Neural progenitor cell (in vitro differentiated cells): ENCODE measurements at regions not wholly inside any gene's neighbourhood (a gene's known extent, or its start where the extent isn't known, plus 50 kb on each side); places are given as distances from the start of the nearest gene placed in this dataset.

Source experiments
- DNase-seq: peaks from one replicate; pipeline ENCODE4 v3.0.0-alpha.2; 2016; ENCODE audit warnings: low spot score
- H2AFZ ChIP-seq: fragments of 200-600 bp; sonication (generic); replicated peaks from 2 replicates; pipeline ENCODE4 v1.6.1; 2016; ENCODE audit warnings: antibody characterized with exemption
- H3F3A ChIP-seq: fragments of 200-600 bp; sonication (generic); 2 replicates; pipeline ENCODE4 v1.6.1; 2016; ENCODE audit warnings: antibody characterized with exemption, low read depth
- H3K27ac ChIP-seq: fragments of 200-600 bp; sonication (generic); 2 replicates; pipeline ENCODE4 v1.5.1; 2016; ENCODE audit warnings: mild to moderate bottlenecking
- H3K27me3 ChIP-seq: fragments of 200-600 bp; sonication (generic); 2 replicates; pipeline ENCODE4 v1.6.1; 2016; ENCODE audit warnings: mild to moderate bottlenecking, moderate library complexity
- H3K36me3 ChIP-seq: fragments of 200-600 bp; sonication (generic); 2 replicates; pipeline ENCODE4 v1.5.1; 2016
- H3K4me1 ChIP-seq: fragments of 200-600 bp; sonication (generic); 2 replicates; pipeline ENCODE4 v1.6.1; 2016; ENCODE audit warnings: mixed run types
- H3K4me2 ChIP-seq: fragments of 200-600 bp; sonication (generic); 2 replicates; pipeline ENCODE4 v1.6.1; 2016
- H3K4me3 ChIP-seq: fragments of 200-600 bp; sonication (generic); 2 replicates; pipeline ENCODE4 v1.5.1; 2016
- H3K79me2 ChIP-seq: fragments of 200-600 bp; sonication (generic); 2 replicates; pipeline ENCODE4 v1.6.1; 2016; ENCODE audit warnings: low read depth
- H3K9ac ChIP-seq: fragments of 200-600 bp; sonication (generic); 2 replicates; pipeline ENCODE4 v1.6.1; 2016
- H3K9me3 ChIP-seq: fragments of 200-600 bp; sonication (generic); 2 replicates; pipeline ENCODE4 v1.5.1; 2016; ENCODE audit warnings: low read depth
- H4K20me1 ChIP-seq: fragments of 200-600 bp; sonication (generic); 2 replicates; pipeline ENCODE4 v1.6.1; 2016; ENCODE audit warnings: low read depth
- H3K27ac Mint-ChIP-seq: 3 replicates; pipeline ENCODE4 v1.8.0; 2021; ENCODE audit warnings: mixed read lengths
- H3K27me3 Mint-ChIP-seq: 2 replicates; pipeline ENCODE4 v1.8.0; 2022; ENCODE audit warnings: low read depth, mild to moderate bottlenecking, inconsistent platforms, moderate library complexity, mixed read lengths; ENCODE audit not compliant: insufficient read depth
- H3K36me3 Mint-ChIP-seq: 3 replicates; pipeline ENCODE4 v1.8.0; 2021; ENCODE audit warnings: mixed read lengths
- H3K4me1 Mint-ChIP-seq: 3 replicates; pipeline ENCODE4 v1.8.0; 2021; ENCODE audit warnings: mixed read lengths
- H3K4me3 Mint-ChIP-seq: 3 replicates; pipeline ENCODE4 v1.8.0; 2021; ENCODE audit warnings: mild to moderate bottlenecking, moderate library complexity, mixed read lengths
- H3K9me3 Mint-ChIP-seq: 3 replicates; pipeline ENCODE4 v1.8.0; 2020; ENCODE audit warnings: mixed read lengths
- CTCF ChIP-seq: fragments of 200-600 bp; sonication (generic); IDR thresholded peaks from 2 replicates; pipeline ENCODE4 v1.5.1; 2017; ENCODE audit warnings: antibody characterized with exemption, mild to moderate bottlenecking
- EZH2 ChIP-seq: fragments of 200-600 bp; sonication (generic); IDR thresholded peaks from 2 replicates; pipeline ENCODE4 v1.6.1; 2017; ENCODE audit warnings: antibody characterized with exemption, mild to moderate bottlenecking, moderate library complexity
- EZH2phosphoT487 ChIP-seq: fragments of 200-600 bp; sonication (generic); IDR thresholded peaks from 2 replicates; pipeline ENCODE4 v1.6.1; 2017; ENCODE audit warnings: antibody characterized with exemption

- H3K79me2 ChIP-seq, result no peaks in the 10 kb centered on the region
- H3K27ac ChIP-seq, result no peak overlapping the region
- no peak overlapping the region for H3K4me3 ChIP-seq
- Mint-ChIP-seq H3K9me3 (no peaks in the 10 kb centered on the region), H3K27ac (no peak overlapping the region), H3K4me3 (no peak overlapping the region), H3K36me3 (no peaks in the 10 kb centered on the region), H3K4me1 (no peaks in the 10 kb centered on the region), H3K27me3 (peaks cover 3% of the 10 kb centered on the region)
- no peaks in the 10 kb centered on the region for H3F3A ChIP-seq
- no peak overlapping the region for H2AFZ ChIP-seq
- no peak for TF ChIP-seq EZH2
- TF ChIP-seq EZH2phosphoT487, result no peak
- TF ChIP-seq CTCF, result no peak
- H3K4me1 ChIP-seq, result no peaks in the 10 kb centered on the region
- H3K9me3 ChIP-seq, result peaks cover 6% of the 10 kb centered on the region
- no peaks in the 10 kb centered on the region for H3K27me3 ChIP-seq
- no peak overlapping the region for H3K9ac ChIP-seq
- no peaks in the 10 kb centered on the region for H3K36me3 ChIP-seq
- no peak overlapping the region for H3K4me2 ChIP-seq
- no peak for DNase-seq
- no peaks in the 10 kb centered on the region for H4K20me1 ChIP-seq
Measured at GRCh38 chrX:25295466-25295865, 279.7 kb upstream of the ARX start.

GRCh38 chrX:25290132-25290531, 274.4 kb upstream of the ARX start:
- Histone ChIP-seq H3K36me3 (no peaks in the 10 kb centered on the region), H3K4me1 (no peaks in the 10 kb centered on the region), H4K20me1 (no peaks in the 10 kb centered on the region), H3K27ac (no peak overlapping the region), H3K79me2 (no peaks in the 10 kb centered on the region), H3F3A (no peaks in the 10 kb centered on the region), H3K27me3 (no peaks in the 10 kb centered on the region), H3K4me3 (no peak overlapping the region), H3K4me2 (no peak overlapping the region), H2AFZ (no peak overlapping the region), H3K9ac (no peak overlapping the region), H3K9me3 (peaks cover 6% of the 10 kb centered on the region)
- no peak for DNase-seq
- no peak overlapping the region for H3K4me3 Mint-ChIP-seq
- H3K27ac Mint-ChIP-seq, result no peak overlapping the region
- no peaks in the 10 kb centered on the region for H3K4me1 Mint-ChIP-seq
- no peaks in the 10 kb centered on the region for H3K9me3 Mint-ChIP-seq
- H3K27me3 Mint-ChIP-seq, result no peaks in the 10 kb centered on the region
- TF ChIP-seq CTCF, result no peak
- TF ChIP-seq EZH2, result no peak
- no peak for TF ChIP-seq EZH2phosphoT487
- H3K36me3 Mint-ChIP-seq, result no peaks in the 10 kb centered on the region

GRCh38 chrX:25288676-25289075, 272.9 kb upstream of the ARX start:
- TF ChIP-seq EZH2, result no peak
- TF ChIP-seq CTCF, result no peak
- no peak for TF ChIP-seq EZH2phosphoT487
- H3K36me3 Mint-ChIP-seq, result no peaks in the 10 kb centered on the region
- H3K27ac Mint-ChIP-seq, result no peak overlapping the region
- H3K9ac ChIP-seq, result no peak overlapping the region
- H3F3A ChIP-seq, result no peaks in the 10 kb centered on the region
- DNase-seq, result no peak
- no peak overlapping the region for H2AFZ ChIP-seq
- H3K27me3 Mint-ChIP-seq, result no peaks in the 10 kb centered on the region
- no peak overlapping the region for H3K27ac ChIP-seq
- H4K20me1 ChIP-seq, result no peaks in the 10 kb centered on the region
- no peaks in the 10 kb centered on the region for H3K4me1 Mint-ChIP-seq
- H3K9me3 ChIP-seq, result peaks cover 3% of the 10 kb centered on the region
- no peak overlapping the region for H3K4me2 ChIP-seq
- H3K27me3 ChIP-seq, result no peaks in the 10 kb centered on the region
- H3K4me3 Mint-ChIP-seq, result no peak overlapping the region
- no peaks in the 10 kb centered on the region for H3K4me1 ChIP-seq
- no peaks in the 10 kb centered on the region for H3K9me3 Mint-ChIP-seq
- H3K79me2 ChIP-seq, result no peaks in the 10 kb centered on the region
- no peaks in the 10 kb centered on the region for H3K36me3 ChIP-seq
- no peak overlapping the region for H3K4me3 ChIP-seq

- no peaks in the 10 kb centered on the region for H3K36me3 ChIP-seq
- H3K27me3 Mint-ChIP-seq, result no peaks in the 10 kb centered on the region
- H3K4me3 Mint-ChIP-seq, result no peak overlapping the region
- H3K9ac ChIP-seq, result no peak overlapping the region
- H3K4me1 Mint-ChIP-seq, result no peaks in the 10 kb centered on the region
- H3K27me3 ChIP-seq, result no peaks in the 10 kb centered on the region
- no peak overlapping the region for H2AFZ ChIP-seq
- H3K79me2 ChIP-seq, result no peaks in the 10 kb centered on the region
- DNase-seq, result no peak
- H3F3A ChIP-seq, result no peaks in the 10 kb centered on the region
- H3K4me2 ChIP-seq, result no peak overlapping the region
- H3K27ac ChIP-seq, result no peak overlapping the region
- H3K4me3 ChIP-seq, result no peak overlapping the region
- no peaks in the 10 kb centered on the region for H4K20me1 ChIP-seq
- H3K27ac Mint-ChIP-seq, result no peak overlapping the region
- no peaks in the 10 kb centered on the region for H3K4me1 ChIP-seq
- no peaks in the 10 kb centered on the region for H3K9me3 Mint-ChIP-seq
- TF ChIP-seq EZH2 (no peak), EZH2phosphoT487 (no peak), CTCF (no peak)
- H3K36me3 Mint-ChIP-seq, result no peaks in the 10 kb centered on the region
- no peaks in the 10 kb centered on the region for H3K9me3 ChIP-seq
Measured at GRCh38 chrX:25287521-25287920, 271.8 kb upstream of the ARX start.
